Activated CD8-positive, alpha-beta T cell treated with anti-CD3 and anti-CD28 coated beads, Interleukin-2, amount 10 ng/mL, durations not matched to agents 7 days and 5 days (primary cell): ENCODE measurements at regions not wholly inside any gene's neighbourhood (a gene's known extent, or its start where the extent isn't known, plus 50 kb on each side); places are given as distances from the start of the nearest gene placed in this dataset.
"Not testable (repeated sequence)": the region's sequence is repeated elsewhere in the genome, so short reads cannot be mapped to it uniquely, and the experiment has no call there.

Experiments
- ATAC-seq: fragments of 150-1000 bp; cut with Tn5 transposase; one replicate; pipeline ENCODE4 v1.10.0; 2021; ENCODE audit warnings: moderate library complexity
- CTCF ChIA-PET: fragments of 350-600 bp; sonication (Branson Sonifier 250); formaldehyde crosslinking; loops from one replicate; lab custom pipeline; 2021; ENCODE audit warnings: antibody characterized with exemption; lab: Charles Lee
- POLR2A ChIA-PET: fragments of 350-600 bp; sonication (Branson Sonifier 250); formaldehyde crosslinking; loops from one replicate; lab custom pipeline; 2021; ENCODE audit warnings: antibody characterized with exemption; lab: Charles Lee
- DNase-seq: peaks from one replicate; pipeline ENCODE4 v3.0.0-alpha.2; 2020
- H3K27ac Mint-ChIP-seq: one replicate; pipeline ENCODE4 v1.8.0; 2021; ENCODE audit warnings: mild to moderate bottlenecking, mixed read lengths
- H3K27me3 Mint-ChIP-seq: one replicate; pipeline ENCODE4 v1.8.0; 2021; ENCODE audit warnings: low read depth, mixed read lengths
- H3K36me3 Mint-ChIP-seq: one replicate; pipeline ENCODE4 v1.8.0; 2021; ENCODE audit warnings: low read depth, mixed read lengths
- H3K4me1 Mint-ChIP-seq: one replicate; pipeline ENCODE4 v1.8.0; 2021; ENCODE audit warnings: low read depth, mixed read lengths
- H3K4me3 Mint-ChIP-seq: one replicate; pipeline ENCODE4 v1.8.0; 2021; ENCODE audit warnings: mild to moderate bottlenecking, mixed read lengths
- H3K9me3 Mint-ChIP-seq: one replicate; pipeline ENCODE4 v1.8.0; 2022; ENCODE audit warnings: mixed read lengths; ENCODE audit not compliant: insufficient read depth

DNA sequence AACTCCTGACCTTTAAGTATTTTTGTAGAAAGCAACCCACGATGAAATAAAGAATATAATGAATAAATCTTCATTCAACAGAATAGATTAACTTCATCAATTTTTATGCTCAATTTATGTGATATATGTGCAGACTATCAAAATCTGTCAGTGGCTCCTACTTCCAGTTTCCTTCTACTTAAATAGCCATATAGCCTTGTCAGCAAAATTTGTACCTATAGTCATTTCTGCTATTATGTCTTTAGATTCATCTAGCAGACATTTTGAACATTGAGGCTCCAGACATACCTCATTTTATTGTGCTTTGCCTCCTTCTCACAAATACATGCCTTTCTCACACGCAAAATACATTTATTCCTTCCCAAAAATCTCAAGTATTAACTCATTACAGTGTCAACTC is 971.7 kb downstream of the FAM133A start:
- POLR2A ChIA-PET = no interaction called here
- H3K36me3 Mint-ChIP-seq = no peaks in the 10 kb centered on the region
- no peak for ATAC-seq

GRCh38 chrX:94655180-94655579 is 981.2 kb downstream of the FAM133A start:
- H3K9me3 Mint-ChIP-seq = no peaks in the 10 kb centered on the region
- no peaks in the 10 kb centered on the region for H3K36me3 Mint-ChIP-seq
- no peak for DNase-seq
- no peak for ATAC-seq
- H3K4me1 Mint-ChIP-seq = no peaks in the 10 kb centered on the region
- ChIA-PET CTCF (no interaction called here), POLR2A (no interaction called here)
- H3K27ac Mint-ChIP-seq = no peak overlapping the region
- H3K4me3 Mint-ChIP-seq = no peak overlapping the region
- no peaks in the 10 kb centered on the region for H3K27me3 Mint-ChIP-seq

More for the DNA sequence above, 971.7 kb downstream of the FAM133A start:
- DNase-seq = no peak
- Mint-ChIP-seq H3K4me3 (no peak overlapping the region), H3K9me3 (no peaks in the 10 kb centered on the region), H3K27me3 (no peaks in the 10 kb centered on the region), H3K4me1 (no peaks in the 10 kb centered on the region), H3K27ac (no peak overlapping the region)
- CTCF ChIA-PET = no interaction called here

DNA sequence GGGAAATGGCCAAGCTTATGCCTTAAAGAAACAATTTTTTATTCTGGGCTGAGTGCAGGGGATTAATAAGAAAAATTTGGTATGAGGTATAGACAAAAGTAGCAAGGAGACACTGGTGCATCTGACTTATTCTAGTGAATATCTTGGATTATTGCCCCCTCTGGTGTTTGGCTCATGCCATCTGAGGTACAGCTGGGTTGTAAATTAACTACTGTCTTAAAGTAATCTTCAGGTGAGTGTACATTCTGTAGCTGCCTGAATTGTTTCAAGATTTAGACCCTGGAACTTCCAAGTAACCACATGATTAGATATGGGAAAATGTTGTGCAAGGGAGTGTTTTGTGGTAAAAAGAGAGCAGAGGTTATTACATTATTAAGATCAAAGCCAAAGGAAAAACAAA is 988.7 kb downstream of the FAM133A start:
- Mint-ChIP-seq H3K36me3 (no peaks in the 10 kb centered on the region), H3K27ac (no peak overlapping the region), H3K4me1 (no peaks in the 10 kb centered on the region), H3K9me3 (no peaks in the 10 kb centered on the region), H3K27me3 (no peaks in the 10 kb centered on the region), H3K4me3 (no peak overlapping the region)
- no peak for ATAC-seq
- ChIA-PET POLR2A (no interaction called here), CTCF (no interaction called here)
- DNase-seq = no peak

- peaks cover 4% of the 10 kb centered on the region for H3K9me3 Mint-ChIP-seq
- POLR2A ChIA-PET = no interaction called here
- ATAC-seq = no peak
- H3K4me1 Mint-ChIP-seq = no peaks in the 10 kb centered on the region
- H3K27ac Mint-ChIP-seq = no peak overlapping the region
- DNase-seq = no peak
- H3K36me3 Mint-ChIP-seq = no peaks in the 10 kb centered on the region
- no peaks in the 10 kb centered on the region for H3K27me3 Mint-ChIP-seq
- no peak overlapping the region for H3K4me3 Mint-ChIP-seq
- CTCF ChIA-PET = no interaction called here
Observed at GRCh38 chrX:94676285-94676684, 1002.3 kb downstream of the FAM133A start.

DNA sequence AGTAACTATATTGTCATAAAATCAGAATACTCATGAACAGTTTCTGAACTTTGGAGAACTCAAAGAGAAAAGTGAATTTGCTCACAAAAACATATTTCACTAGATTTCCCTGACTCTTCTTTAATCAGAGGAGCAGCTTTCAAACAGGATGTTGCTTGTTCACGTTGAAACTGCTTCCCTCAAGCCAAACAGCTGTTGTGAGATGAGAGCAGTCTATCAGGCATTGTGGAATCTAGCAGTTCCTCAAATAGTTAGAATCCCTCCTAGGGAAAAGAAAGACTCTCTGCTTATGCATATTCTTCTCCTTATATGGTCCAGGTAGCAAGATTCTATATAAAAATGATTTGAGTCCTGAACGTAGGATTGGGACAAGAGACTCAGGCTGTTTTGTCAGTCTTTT is 1012.1 kb downstream of the FAM133A start:
- Mint-ChIP-seq H3K9me3 (no peaks in the 10 kb centered on the region), H3K27ac (no peak overlapping the region), H3K36me3 (no peaks in the 10 kb centered on the region), H3K27me3 (no peaks in the 10 kb centered on the region), H3K4me3 (no peak overlapping the region), H3K4me1 (no peaks in the 10 kb centered on the region)
- no peak for DNase-seq
- POLR2A ChIA-PET = no interaction called here
- no peak for ATAC-seq
- CTCF ChIA-PET = no interaction called here

GRCh38 chrX:94695910-94696309 is 1021.9 kb downstream of the FAM133A start:
- Mint-ChIP-seq H3K4me3 (no peak overlapping the region), H3K4me1 (no peaks in the 10 kb centered on the region), H3K36me3 (no peaks in the 10 kb centered on the region), H3K27me3 (no peaks in the 10 kb centered on the region), H3K27ac (no peak overlapping the region), H3K9me3 (no peaks in the 10 kb centered on the region)
- ATAC-seq = no peak
- ChIA-PET CTCF (no interaction called here), POLR2A (no interaction called here)
- no peak for DNase-seq

DNA sequence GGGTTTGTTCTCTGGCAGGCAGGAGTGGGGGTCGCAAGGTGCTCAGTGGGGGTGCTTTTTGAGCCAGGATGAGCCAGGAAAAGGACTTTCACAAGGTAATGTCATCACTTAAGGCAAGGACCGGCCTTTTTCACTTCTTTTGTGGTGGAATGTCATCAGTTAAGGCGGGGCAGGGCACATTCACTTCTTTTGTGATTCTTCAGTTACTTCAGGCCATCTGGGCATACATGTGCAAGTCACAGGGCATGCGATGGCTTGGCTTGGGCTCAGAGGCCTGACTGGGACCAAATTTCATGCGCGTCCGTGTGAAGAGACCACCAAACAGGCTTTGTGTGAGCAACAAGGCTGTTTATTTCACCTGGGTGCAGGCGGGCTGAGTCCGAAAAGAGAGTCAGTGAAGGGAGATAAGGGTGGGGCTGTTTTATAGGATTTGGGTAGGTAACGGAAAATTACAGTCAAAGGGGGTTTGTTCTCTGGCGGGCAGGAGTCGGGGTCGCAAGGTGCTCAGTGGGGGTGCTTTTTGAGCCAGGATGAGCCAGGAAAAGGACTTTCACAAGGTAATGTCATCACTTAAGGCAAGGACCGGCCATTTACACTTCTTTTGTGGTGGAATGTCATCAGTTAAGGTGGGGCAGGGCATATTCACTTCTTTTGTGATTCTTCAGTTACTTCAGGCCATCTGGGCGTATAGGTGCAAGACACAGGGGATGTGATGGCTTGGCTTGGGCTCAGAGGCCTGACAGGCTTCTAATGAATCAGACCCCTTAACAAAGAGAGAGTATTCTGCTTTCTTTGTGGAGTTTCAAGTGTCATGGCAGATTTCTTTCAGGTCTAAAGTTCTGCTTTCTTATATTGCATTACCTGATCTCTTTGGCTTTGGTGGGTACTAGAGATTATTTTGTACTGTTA is 1030.6 kb downstream of the FAM133A start:
- H3K27ac Mint-ChIP-seq, H3K4me3 Mint-ChIP-seq, ATAC-seq, H3K4me1 Mint-ChIP-seq, DNase-seq, H3K9me3 Mint-ChIP-seq, CTCF ChIA-PET, H3K36me3 Mint-ChIP-seq, H3K27me3 Mint-ChIP-seq, POLR2A ChIA-PET: not testable (repeated sequence)

GRCh38 chrX:94721386-94721785 is 1047.4 kb downstream of the FAM133A start:
- no peaks in the 10 kb centered on the region for H3K27me3 Mint-ChIP-seq
- DNase-seq = no peak
- no peak overlapping the region for H3K27ac Mint-ChIP-seq
- H3K36me3 Mint-ChIP-seq = no peaks in the 10 kb centered on the region
- no peaks in the 10 kb centered on the region for H3K9me3 Mint-ChIP-seq
- CTCF ChIA-PET = no interaction called here
- H3K4me1 Mint-ChIP-seq = no peaks in the 10 kb centered on the region
- ATAC-seq = no peak
- POLR2A ChIA-PET = no interaction called here
- H3K4me3 Mint-ChIP-seq = no peak overlapping the region

DNA sequence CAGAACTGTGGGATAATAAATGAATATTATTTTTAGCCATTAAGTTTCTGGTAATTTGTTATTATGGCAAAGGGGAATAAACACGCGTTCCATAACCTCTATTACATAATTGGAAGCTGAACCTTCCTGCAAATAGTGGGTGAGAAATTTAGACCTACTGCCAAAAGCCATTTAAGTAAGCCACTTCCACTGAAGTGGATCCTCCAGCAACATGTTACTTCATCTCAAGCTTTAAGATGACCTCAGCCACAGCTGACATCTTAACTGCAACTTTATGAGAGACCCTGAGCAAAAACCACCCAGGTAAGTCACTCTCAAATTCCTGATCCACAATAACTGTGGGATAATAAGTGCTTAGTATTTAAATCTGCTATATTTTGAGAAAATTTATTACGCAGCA is 1048.6 kb downstream of the FAM133A start:
- ChIA-PET POLR2A (no interaction called here), CTCF (no interaction called here)
- no peak for ATAC-seq
- H3K27me3 Mint-ChIP-seq = no peaks in the 10 kb centered on the region
- H3K27ac Mint-ChIP-seq = no peak overlapping the region
- no peak overlapping the region for H3K4me3 Mint-ChIP-seq
- no peaks in the 10 kb centered on the region for H3K36me3 Mint-ChIP-seq
- no peak for DNase-seq
- no peaks in the 10 kb centered on the region for H3K4me1 Mint-ChIP-seq
- H3K9me3 Mint-ChIP-seq = no peaks in the 10 kb centered on the region

GRCh38 chrX:94742772-94743171 is 1068.8 kb downstream of the FAM133A start:
- ChIA-PET CTCF (no interaction called here), POLR2A (no interaction called here)
- H3K4me1 Mint-ChIP-seq = peaks cover 12% of the 10 kb centered on the region
- H3K9me3 Mint-ChIP-seq = no peaks in the 10 kb centered on the region
- no peak for ATAC-seq
- DNase-seq = no peak
- H3K4me3 Mint-ChIP-seq = no peak overlapping the region
- peaks cover 2% of the 10 kb centered on the region for H3K27me3 Mint-ChIP-seq
- no peaks in the 10 kb centered on the region for H3K36me3 Mint-ChIP-seq
- H3K27ac Mint-ChIP-seq = no peak overlapping the region

- CTCF ChIA-PET = no interaction called here
- Mint-ChIP-seq H3K27me3 (peaks cover 2% of the 10 kb centered on the region), H3K27ac (no peak overlapping the region), H3K36me3 (no peaks in the 10 kb centered on the region), H3K4me1 (peaks cover 12% of the 10 kb centered on the region), H3K4me3 (no peak overlapping the region), H3K9me3 (no peaks in the 10 kb centered on the region)
- POLR2A ChIA-PET = interaction anchor here (0.6 kb wide), 1 partner anchor 46 kb away, joined by 3 read pairs; no protein-coding TSS in a partner anchor
- ATAC-seq = peak; percentile 82
- DNase-seq = peak; percentile 25
Observed at GRCh38 chrX:94743478-94743877, 1069.5 kb downstream of the FAM133A start.

DNA sequence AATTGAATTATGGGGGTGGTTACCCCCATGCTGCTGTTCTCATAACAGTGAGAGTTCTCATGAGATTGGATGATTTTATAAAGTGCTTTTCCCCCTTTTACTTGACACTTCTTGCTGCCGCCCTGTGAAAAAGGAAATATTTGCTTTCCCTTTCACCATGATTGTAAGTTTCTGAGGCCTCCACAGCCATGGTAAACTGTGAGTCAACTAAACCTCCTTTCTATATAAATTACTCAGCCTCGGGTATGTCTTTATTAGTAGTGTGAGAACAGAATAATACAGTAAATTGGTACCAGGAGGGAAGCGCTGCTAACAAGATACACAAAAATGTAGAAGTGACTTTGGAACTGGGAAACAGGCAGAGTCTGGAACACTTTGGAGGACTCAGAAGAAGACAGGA is 1070.8 kb downstream of the FAM133A start:
- ChIA-PET CTCF (no interaction called here), POLR2A (no interaction called here)
- Mint-ChIP-seq H3K4me3 (no peak overlapping the region), H3K4me1 (peaks cover 12% of the 10 kb centered on the region), H3K27ac (no peak overlapping the region), H3K9me3 (no peaks in the 10 kb centered on the region), H3K36me3 (no peaks in the 10 kb centered on the region), H3K27me3 (peaks cover 2% of the 10 kb centered on the region)
- ATAC-seq (no peak), DNase-seq (no peak)
